Breast epithelium (tissue), 4 donors: ENCODE measurements at regions not wholly inside any gene's neighbourhood (a gene's known extent, or its start where the extent isn't known, plus 50 kb on each side); places are given as distances from the start of the nearest gene placed in this dataset.

Experiments used
- DNase-seq, 2 donors: peaks; one replicate each; pipeline ENCODE4 v3.0.0-alpha.2; 2019; ENCODE audit warnings: low spot score in 2 of 2
- H3K27ac ChIP-seq, 2 donors: fragments of 200-600 bp; sonication (generic) in 1 of 2; one replicate each; pipeline ENCODE4 v1.5.1; 2016 to 2019; ENCODE audit warnings: mild to moderate bottlenecking in 1 of 2
- H3K27me3 ChIP-seq, 2 donors: fragments of 200-600 bp; sonication (generic) in 1 of 2; one replicate each; pipeline versions ENCODE4 v1.5.1 to v1.6.0; 2017 to 2019; ENCODE audit warnings: control low read depth in 1 of 2, mild to moderate bottlenecking in 1 of 2
- H3K36me3 ChIP-seq: fragments of 200-600 bp; one replicate; pipeline ENCODE4 v1.5.1; 2019
- H3K4me1 ChIP-seq, 2 donors: fragments of 200-600 bp; sonication (generic); one replicate each; pipeline ENCODE4 v1.5.1; 2016 to 2019; ENCODE audit warnings: control low read depth in 1 of 2
- H3K4me3 ChIP-seq, 3 donors: fragments of 200-600 bp; sonication (generic); 1 replicate in 2 of 3; 2 replicates in 1 of 3; pipeline ENCODE4 v1.5.1; 2016 to 2019; ENCODE audit warnings: mild to moderate bottlenecking in 3 of 3, moderate library complexity in 2 of 3
- H3K9me3 ChIP-seq, 2 donors: fragments of 200-600 bp; sonication (generic) in 1 of 2; one replicate each; pipeline ENCODE4 v1.5.1; 2016 to 2019; ENCODE audit warnings: control low read depth in 1 of 2
- POLR2A ChIP-seq: fragments of 450-650 bp; IDR thresholded peaks from one replicate; pipeline ENCODE4 v1.6.1; 2016; ENCODE audit warnings: antibody characterized with exemption, mild to moderate bottlenecking, moderate library complexity
- POLR2AphosphoS5 ChIP-seq, 3 donors: sonication (generic); formaldehyde crosslinking; IDR thresholded peaks; one replicate each; pipeline ENCODE4 v1.6.1; 2017; ENCODE audit warnings: antibody characterized with exemption in 3 of 3
- intact Hi-C: fragments of 100-400 bp; cut with DNase I; formaldehyde crosslinking; loops from one replicate; pipeline ENCODE4 v1.15.1; 2023; ENCODE audit warnings: low total_unique reads
- TF ChIP-seq, protein P1 (sequence below), 3 donors: fragments of 450-650 bp; IDR thresholded peaks; one replicate each; pipeline ENCODE4 v1.5.1; 2016 to 2017; ENCODE audit warnings: antibody characterized with exemption in 3 of 3, mild to moderate bottlenecking in 3 of 3, moderate library complexity in 3 of 3

DNA sequence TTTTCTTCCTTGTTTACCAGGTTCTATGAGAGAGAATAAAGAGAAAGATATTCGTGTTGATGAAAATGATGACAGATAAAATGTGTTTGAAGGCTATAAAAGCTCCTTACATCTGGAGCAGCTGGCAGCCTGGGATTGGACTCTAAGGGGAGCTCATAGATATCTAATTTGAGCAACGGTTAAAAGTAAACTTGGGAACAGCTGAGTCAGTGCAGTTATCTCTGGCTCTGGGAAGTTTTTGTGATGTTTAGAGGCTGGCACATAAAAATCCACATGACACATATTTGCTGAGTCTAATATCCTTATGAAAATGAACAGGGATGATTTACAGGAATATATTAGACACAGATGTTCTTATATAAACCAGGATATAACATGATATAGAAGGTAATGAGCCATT, 331.8 kb upstream of the TENM3 start:
- peaks cover 0 to 8% of the 10 kb centered on the region in 2 donors for H3K9me3 ChIP-seq
- no peaks in the 10 kb centered on the region for H3K36me3 ChIP-seq
- no peak overlapping the region for H3K4me3 ChIP-seq
- H3K4me1 ChIP-seq: no peaks in the 10 kb centered on the region
- H3K27me3 ChIP-seq: no peaks in the 10 kb centered on the region
- intact Hi-C loops: no loop called here
- TF ChIP-seq, protein P1, sequence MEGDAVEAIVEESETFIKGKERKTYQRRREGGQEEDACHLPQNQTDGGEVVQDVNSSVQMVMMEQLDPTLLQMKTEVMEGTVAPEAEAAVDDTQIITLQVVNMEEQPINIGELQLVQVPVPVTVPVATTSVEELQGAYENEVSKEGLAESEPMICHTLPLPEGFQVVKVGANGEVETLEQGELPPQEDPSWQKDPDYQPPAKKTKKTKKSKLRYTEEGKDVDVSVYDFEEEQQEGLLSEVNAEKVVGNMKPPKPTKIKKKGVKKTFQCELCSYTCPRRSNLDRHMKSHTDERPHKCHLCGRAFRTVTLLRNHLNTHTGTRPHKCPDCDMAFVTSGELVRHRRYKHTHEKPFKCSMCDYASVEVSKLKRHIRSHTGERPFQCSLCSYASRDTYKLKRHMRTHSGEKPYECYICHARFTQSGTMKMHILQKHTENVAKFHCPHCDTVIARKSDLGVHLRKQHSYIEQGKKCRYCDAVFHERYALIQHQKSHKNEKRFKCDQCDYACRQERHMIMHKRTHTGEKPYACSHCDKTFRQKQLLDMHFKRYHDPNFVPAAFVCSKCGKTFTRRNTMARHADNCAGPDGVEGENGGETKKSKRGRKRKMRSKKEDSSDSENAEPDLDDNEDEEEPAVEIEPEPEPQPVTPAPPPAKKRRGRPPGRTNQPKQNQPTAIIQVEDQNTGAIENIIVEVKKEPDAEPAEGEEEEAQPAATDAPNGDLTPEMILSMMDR (IDR thresholded peaks at IDR 0.05): no peak
- TF ChIP-seq POLR2AphosphoS5 (IDR thresholded peaks at IDR 0.05) (no peak), POLR2A (no peak)
- H3K27ac ChIP-seq: no peak overlapping the region
- DNase-seq: no peak

DNA sequence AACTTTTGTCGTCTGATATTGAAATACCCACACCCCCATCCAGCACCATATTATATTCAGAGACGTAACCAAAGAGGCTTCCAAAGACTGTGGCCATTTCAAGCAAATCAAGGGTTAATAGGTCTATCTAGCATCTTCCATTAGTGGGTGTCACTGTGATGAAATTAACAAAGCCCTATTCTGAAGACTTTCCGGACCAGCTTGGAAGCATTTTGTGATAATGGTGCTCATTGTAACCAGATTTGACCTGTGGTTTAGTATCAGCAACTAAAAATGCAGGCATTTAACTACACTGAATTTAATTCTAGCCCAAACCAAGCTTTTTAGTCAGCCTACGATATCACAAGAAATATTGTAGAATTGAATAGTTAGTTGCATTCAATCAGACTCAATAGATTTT, 309.7 kb upstream of the TENM3 start:
- intact Hi-C loops: no loop called here
- no peak overlapping the region for H3K27ac ChIP-seq
- TF ChIP-seq POLR2A: no peak
- TF ChIP-seq POLR2AphosphoS5 (IDR thresholded peaks at IDR 0.05): no peak
- TF ChIP-seq, protein P1 (IDR thresholded peaks at IDR 0.05): no peak

DNA sequence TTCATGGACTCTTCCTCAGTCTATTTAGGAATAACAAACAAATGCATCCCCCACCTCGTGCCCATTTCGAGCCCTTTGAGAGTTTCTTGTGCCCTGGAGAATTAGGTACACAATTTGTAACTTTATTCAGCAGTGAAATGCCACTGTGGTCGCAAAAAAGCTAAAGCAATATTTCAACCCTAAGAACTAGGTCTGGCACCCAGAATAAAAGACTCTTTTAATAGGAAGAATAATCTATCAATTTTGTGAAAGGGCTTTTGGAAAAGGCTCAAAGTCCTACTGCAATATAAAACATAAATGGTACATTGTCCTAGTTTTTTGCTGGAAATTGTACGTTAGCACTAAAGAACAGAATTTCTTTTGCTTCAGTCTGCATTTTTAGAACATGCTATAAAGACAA, 304.6 kb upstream of the TENM3 start:
- TF ChIP-seq POLR2A (no peak), POLR2AphosphoS5 (IDR thresholded peaks at IDR 0.05) (no peak)
- TF ChIP-seq, protein P1 (IDR thresholded peaks at IDR 0.05): no peak
- intact Hi-C loops: no loop called here

More for the DNA sequence above, 309.7 kb upstream of the TENM3 start:
- no peaks in the 10 kb centered on the region for H3K4me1 ChIP-seq
- no peak overlapping the region for H3K4me3 ChIP-seq
- H3K27me3 ChIP-seq: no peaks in the 10 kb centered on the region
- H3K36me3 ChIP-seq: no peaks in the 10 kb centered on the region
- DNase-seq: no peak
- peaks cover 0 to 4% of the 10 kb centered on the region in 2 donors for H3K9me3 ChIP-seq

DNA sequence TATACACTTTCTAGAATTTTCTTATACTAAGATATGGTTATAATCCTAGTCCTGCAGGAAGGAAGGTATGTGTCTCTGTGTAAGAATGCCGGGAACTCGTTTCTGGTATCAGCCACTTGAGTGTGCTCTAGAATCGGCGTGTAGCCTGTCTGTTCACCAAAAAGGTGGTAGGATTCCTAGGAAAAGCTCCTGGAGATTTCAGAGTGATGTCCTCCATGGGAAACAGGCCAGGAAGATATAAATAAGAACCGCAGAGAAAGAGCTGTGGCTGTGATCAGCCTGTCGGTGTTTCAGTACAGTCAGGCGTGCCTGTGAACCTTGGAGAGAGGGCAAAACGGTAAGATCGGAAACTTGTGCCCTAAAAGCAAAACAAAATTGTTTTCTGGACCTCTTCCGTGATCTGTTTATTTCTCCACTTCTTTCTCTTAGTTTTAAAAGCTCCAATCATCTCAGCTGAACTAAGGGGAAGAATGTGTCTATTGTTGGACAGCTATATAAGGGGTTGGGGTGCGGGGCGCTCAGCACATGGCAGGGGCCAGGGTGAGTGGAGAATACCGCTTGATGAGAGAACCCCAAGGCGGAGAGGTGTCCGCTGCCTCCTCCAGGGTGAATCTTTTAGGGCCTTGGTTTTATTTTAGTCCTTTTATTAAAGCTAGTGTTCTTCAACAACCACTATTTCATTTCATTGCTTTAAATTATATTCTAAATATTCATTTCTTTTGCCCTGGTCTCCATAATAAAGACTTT, 303.8 kb upstream of the TENM3 start:
- Histone ChIP-seq H3K27me3 (no peaks in the 10 kb centered on the region), H3K4me3 (no peak overlapping the region), H3K27ac (no peak overlapping the region), H3K4me1 (no peaks in the 10 kb centered on the region), H3K9me3 (no peaks in the 10 kb centered on the region), H3K36me3 (no peaks in the 10 kb centered on the region)
- intact Hi-C loops: no loop called here
- TF ChIP-seq, protein P1 (IDR thresholded peaks at IDR 0.05): no peak
- no peak for TF ChIP-seq POLR2A
- no peak for TF ChIP-seq POLR2AphosphoS5 (IDR thresholded peaks at IDR 0.05)
- DNase-seq: no peak

More for the DNA sequence above, 304.6 kb upstream of the TENM3 start:
- Histone ChIP-seq H3K36me3 (no peaks in the 10 kb centered on the region), H3K4me1 (no peaks in the 10 kb centered on the region), H3K27me3 (no peaks in the 10 kb centered on the region), H3K4me3 (no peak overlapping the region), H3K9me3 (no peaks in the 10 kb centered on the region), H3K27ac (no peak overlapping the region)
- DNase-seq: no peak

DNA sequence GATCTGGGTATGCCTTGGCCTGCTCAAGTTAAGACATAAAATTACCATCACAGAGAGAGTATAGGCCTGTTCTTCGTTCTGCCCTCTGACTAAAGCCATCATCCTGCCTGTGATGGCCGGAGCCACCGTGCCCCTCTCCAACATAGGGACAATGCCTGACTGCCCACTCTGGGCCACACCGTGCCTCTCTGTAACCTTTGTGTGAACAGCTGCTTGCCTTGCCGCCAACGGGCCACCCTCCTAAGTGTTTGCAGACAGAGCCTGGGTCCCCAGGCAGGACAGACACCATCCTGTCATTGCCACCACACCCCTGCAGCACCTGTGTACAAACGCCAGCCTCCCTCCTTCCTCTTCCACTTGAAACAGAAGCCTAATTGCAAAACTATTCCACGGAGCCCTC, 298.7 kb upstream of the TENM3 start:
- no peaks in the 10 kb centered on the region for H3K36me3 ChIP-seq
- no peak overlapping the region for H3K27ac ChIP-seq
- intact Hi-C loops: no loop called here
- no peaks in the 10 kb centered on the region for H3K4me1 ChIP-seq
- no peak for TF ChIP-seq POLR2AphosphoS5 (IDR thresholded peaks at IDR 0.05)
- no peak for TF ChIP-seq POLR2A
- TF ChIP-seq, protein P1 (IDR thresholded peaks at IDR 0.05): no peak
- H3K4me3 ChIP-seq: no peak overlapping the region
- H3K27me3 ChIP-seq: no peaks in the 10 kb centered on the region
- no peak for DNase-seq
- no peaks in the 10 kb centered on the region for H3K9me3 ChIP-seq
